ENCODE measurements at regions not wholly inside any gene's neighbourhood (a gene's known extent, or its start where the extent isn't known, plus 50 kb on each side); places are given as distances from the start of the nearest gene placed in this dataset.
"Not testable (repeated sequence)": the region's sequence is repeated elsewhere in the genome, so short reads cannot be mapped to it uniquely, and the experiment has no call there.

DNA sequence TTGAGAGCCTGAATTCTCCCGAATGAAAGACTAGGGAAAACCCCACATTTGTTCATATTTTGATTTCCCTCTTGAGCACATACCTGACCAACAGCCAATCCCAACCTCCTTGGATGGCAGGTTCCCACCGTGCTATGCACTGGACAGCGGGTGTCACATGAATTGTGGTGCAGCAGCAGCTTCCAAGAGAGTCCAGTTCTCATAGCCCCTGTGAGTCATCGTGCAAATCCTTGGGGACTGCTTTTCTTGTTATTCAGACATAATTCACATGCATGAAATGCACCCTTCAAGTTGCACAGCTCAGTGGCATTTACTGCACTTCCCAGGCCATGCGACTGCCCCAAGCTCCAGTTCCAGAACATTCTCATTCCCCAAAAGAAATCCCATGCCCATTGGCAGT, 67.8 kb upstream of the PPP2R2D start:
- WGBS, 3 donors: 83 to 86% (median 84%) methylated on average over 5 of the region's 5 CpGs
- DNase-seq: peak in 1 of 5 donors; percentile 5
- Histone ChIP-seq H3K9me3 (peaks cover 0 to 3% of the 10 kb centered on the region in 2 donors), H3K27me3 (no peaks in the 10 kb centered on the region), H3K36me3 (no peaks in the 10 kb centered on the region), H3K27ac (no peak overlapping the region), H3K4me1 (ENCODE audit: insufficient read depth) (no peaks in the 10 kb centered on the region), H3K4me3 (no peak overlapping the region)
- TF ChIP-seq EP300 (IDR thresholded peaks at IDR 0.05) (no peak), POLR2A (IDR thresholded peaks at IDR 0.05) (no peak)
- TF ChIP-seq, protein P1, sequence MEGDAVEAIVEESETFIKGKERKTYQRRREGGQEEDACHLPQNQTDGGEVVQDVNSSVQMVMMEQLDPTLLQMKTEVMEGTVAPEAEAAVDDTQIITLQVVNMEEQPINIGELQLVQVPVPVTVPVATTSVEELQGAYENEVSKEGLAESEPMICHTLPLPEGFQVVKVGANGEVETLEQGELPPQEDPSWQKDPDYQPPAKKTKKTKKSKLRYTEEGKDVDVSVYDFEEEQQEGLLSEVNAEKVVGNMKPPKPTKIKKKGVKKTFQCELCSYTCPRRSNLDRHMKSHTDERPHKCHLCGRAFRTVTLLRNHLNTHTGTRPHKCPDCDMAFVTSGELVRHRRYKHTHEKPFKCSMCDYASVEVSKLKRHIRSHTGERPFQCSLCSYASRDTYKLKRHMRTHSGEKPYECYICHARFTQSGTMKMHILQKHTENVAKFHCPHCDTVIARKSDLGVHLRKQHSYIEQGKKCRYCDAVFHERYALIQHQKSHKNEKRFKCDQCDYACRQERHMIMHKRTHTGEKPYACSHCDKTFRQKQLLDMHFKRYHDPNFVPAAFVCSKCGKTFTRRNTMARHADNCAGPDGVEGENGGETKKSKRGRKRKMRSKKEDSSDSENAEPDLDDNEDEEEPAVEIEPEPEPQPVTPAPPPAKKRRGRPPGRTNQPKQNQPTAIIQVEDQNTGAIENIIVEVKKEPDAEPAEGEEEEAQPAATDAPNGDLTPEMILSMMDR (IDR thresholded peaks at IDR 0.05): no peak
- intact Hi-C loops (cut with DNase I): no loop called here

GRCh38 chr10:131833446-131834080, 67.2 kb upstream of the PPP2R2D start:
- 83 to 92% (median 87%) methylated on average over 14 of the region's 14 CpGs for WGBS, 3 donors
- Histone ChIP-seq H3K4me1 (ENCODE audit: insufficient read depth) (no peaks in the 10 kb centered on the region), H3K27me3 (no peaks in the 10 kb centered on the region), H3K9me3 (peaks cover 0 to 3% of the 10 kb centered on the region in 2 donors), H3K4me3 (no peak overlapping the region), H3K36me3 (no peaks in the 10 kb centered on the region), H3K27ac (no peak overlapping the region)
- peak in 1 of 5 donors; percentile 8 for DNase-seq
- intact Hi-C loops (cut with DNase I): no loop called here
- TF ChIP-seq, protein P1 (IDR thresholded peaks at IDR 0.05): no peak
- TF ChIP-seq POLR2A (IDR thresholded peaks at IDR 0.05): no peak
- no peak for TF ChIP-seq EP300 (IDR thresholded peaks at IDR 0.05)

DNA sequence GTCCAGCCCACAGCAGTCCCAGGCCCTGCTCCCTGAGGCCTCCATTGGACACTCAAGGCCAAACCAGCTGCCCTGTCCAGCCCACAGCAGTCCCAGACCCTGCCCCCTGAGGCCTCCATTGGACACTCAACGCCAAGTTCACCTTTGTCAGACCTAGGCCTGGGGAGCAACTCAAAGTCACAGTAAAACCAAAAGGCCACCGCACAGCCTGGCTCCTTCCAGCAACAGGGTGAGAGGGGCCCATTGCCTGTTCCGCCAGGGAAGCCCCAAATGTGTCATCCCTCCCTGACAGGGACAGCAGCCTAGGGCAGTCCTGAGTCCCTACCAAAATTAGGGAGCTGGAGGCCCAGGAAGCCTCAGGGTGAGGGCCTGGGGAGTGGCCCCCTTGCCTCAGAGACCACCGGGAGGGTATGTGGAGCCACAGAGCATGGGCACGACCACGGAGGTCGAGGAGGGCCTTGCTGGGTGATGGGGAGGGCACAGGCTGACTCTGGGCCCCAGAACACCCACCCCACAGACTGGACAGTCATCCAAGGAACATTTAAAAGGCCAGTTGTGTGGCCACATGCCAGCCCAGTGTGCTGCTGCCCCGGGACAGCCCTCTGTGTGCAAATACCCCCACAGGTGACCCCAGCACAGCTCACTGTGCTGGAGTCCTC, 66.5 kb upstream of the PPP2R2D start:
- no peaks in the 10 kb centered on the region for H3K27me3 ChIP-seq
- TF ChIP-seq, protein P1 (IDR thresholded peaks at IDR 0.05): no peak
- TF ChIP-seq POLR2A (IDR thresholded peaks at IDR 0.05): no peak
- no peak for TF ChIP-seq EP300 (IDR thresholded peaks at IDR 0.05)
- H3K9me3 ChIP-seq: peaks cover 0 to 3% of the 10 kb centered on the region in 2 donors
- 87 to 95% (median 90%) methylated on average over 8 of the region's 8 CpGs for WGBS, 3 donors
- H3K27ac ChIP-seq: no peak overlapping the region
- H3K4me1 ChIP-seq (ENCODE audit: insufficient read depth): no peaks in the 10 kb centered on the region
- intact Hi-C loops (cut with DNase I): no loop called here
- peak in 1 of 5 donors; percentile 18 for DNase-seq
- no peaks in the 10 kb centered on the region for H3K36me3 ChIP-seq
- no peak overlapping the region for H3K4me3 ChIP-seq

GRCh38 chr10:131838966-131839742, 61.7 kb upstream of the PPP2R2D start:
- Histone ChIP-seq H3K4me1 (ENCODE audit: insufficient read depth) (no peaks in the 10 kb centered on the region), H3K36me3 (no peaks in the 10 kb centered on the region), H3K4me3 (no peak overlapping the region), H3K9me3 (peaks cover 0 to 3% of the 10 kb centered on the region in 2 donors), H3K27ac (no peak overlapping the region), H3K27me3 (no peaks in the 10 kb centered on the region)
- intact Hi-C loops (cut with DNase I): no loop called here
- 53 to 58% (median 54%) methylated on average over 16 of the region's 16 CpGs for WGBS, 3 donors
- peak in 1 of 5 donors; percentile 14 for DNase-seq
- TF ChIP-seq POLR2A (IDR thresholded peaks at IDR 0.05): no peak
- TF ChIP-seq, protein P1 (IDR thresholded peaks at IDR 0.05): no peak
- no peak for TF ChIP-seq EP300 (IDR thresholded peaks at IDR 0.05)

GRCh38 chr10:131839880-131840787, 60.7 kb upstream of the PPP2R2D start:
- DNase-seq: peak in 1 of 5 donors; percentile 19
- H3K9me3 ChIP-seq; H3K27me3 ChIP-seq; H3K36me3 ChIP-seq; H3K27ac ChIP-seq; H3K4me3 ChIP-seq; H3K4me1 ChIP-seq (ENCODE audit: insufficient read depth); intact Hi-C loops (cut with DNase I): not testable (repeated sequence)
- 80 to 87% (median 81%) methylated on average over 15 of the region's 15 CpGs for WGBS, 3 donors
